Stimulated activated CD8-positive, alpha-beta memory T cell treated with anti-CD3 and anti-CD28 coated beads, Interleukin-7, amount 100 ng/mL, for 1 hour (primary cell): ENCODE measurements at regions not wholly inside any gene's neighbourhood (a gene's known extent, or its start where the extent isn't known, plus 50 kb on each side); places are given as distances from the start of the nearest gene placed in this dataset.
"Not testable (repeated sequence)": the region's sequence is repeated elsewhere in the genome, so short reads cannot be mapped to it uniquely, and the experiment has no call there.

Source experiments
- DNase-seq, 2 donors: peaks; one replicate each; pipeline ENCODE4 v3.0.0-alpha.2; 2020; ENCODE audit warnings: low read depth in 2 of 2

DNA sequence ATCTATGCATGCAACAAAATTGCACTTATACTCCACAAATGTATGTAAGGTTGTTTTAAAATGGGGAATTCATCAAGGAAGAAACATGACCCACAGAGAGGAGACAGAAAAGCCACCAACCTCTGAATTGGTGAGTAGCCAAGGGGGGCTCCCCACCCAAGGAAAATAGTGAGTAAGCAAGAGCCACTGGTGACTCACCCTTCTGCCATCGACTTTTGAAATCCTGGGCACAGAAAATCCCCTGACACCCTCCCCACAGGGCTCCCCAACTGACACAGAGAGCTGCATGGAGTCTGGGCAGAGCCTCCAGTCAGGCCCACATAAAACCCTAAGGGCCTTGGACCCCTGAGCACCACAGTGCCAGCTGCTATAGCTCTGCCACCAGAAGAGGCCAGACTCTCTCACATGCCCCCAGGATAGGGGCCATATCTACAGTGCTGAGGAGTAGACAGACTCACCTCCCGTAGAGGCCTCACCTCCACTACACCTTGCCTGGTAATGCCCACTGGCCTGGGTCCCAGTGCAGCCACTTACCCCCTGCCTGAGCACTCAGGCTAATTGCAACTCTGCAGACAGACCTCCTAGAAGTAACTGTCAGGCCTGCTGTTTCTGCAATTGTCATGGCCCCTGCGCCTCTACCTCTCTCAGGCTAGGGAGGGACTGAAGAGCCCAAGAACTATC lies 244.7 kb upstream of the WSB1 start:
- DNase-seq = no peak

DNA sequence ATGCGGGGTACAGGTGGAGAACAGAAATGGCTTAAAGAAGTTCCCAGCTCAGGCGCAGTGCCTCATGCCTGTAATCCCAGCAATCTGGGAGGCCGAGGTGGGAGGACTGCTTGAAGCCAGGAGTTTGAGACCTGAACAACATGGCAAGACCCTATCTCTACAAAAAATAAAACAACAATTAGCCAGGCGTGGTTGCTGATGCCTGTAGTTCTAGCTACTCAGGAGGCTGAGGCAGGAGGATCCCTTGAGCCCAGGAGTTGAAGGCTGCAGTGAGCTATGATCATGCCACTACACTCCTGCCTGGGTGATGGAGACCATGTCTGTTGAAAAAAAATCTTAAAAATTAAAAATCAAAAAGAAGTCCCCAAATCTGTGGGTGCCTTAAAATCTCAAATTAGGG lies 228.3 kb upstream of the WSB1 start:
- no peak for DNase-seq

DNA sequence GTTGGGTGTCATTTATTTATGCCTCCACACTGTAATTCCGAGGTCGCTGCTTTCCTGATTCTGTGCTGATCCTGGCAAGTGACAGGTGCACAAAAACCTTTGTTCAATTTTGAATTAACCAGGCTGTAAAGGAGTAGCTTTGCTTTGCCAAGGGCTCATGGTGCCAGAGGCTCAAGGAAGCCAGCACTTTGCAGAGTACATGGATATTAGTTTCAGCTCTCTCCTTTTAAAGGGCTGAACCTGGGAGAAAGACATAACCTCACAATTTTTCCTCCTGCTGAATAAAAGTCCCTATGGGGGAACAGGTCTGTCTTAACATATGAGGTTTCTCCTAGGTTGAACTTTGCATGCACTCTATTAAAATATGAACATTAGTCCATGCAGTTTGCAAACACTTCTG lies 227.6 kb upstream of the WSB1 start:
- no peak for DNase-seq

DNA sequence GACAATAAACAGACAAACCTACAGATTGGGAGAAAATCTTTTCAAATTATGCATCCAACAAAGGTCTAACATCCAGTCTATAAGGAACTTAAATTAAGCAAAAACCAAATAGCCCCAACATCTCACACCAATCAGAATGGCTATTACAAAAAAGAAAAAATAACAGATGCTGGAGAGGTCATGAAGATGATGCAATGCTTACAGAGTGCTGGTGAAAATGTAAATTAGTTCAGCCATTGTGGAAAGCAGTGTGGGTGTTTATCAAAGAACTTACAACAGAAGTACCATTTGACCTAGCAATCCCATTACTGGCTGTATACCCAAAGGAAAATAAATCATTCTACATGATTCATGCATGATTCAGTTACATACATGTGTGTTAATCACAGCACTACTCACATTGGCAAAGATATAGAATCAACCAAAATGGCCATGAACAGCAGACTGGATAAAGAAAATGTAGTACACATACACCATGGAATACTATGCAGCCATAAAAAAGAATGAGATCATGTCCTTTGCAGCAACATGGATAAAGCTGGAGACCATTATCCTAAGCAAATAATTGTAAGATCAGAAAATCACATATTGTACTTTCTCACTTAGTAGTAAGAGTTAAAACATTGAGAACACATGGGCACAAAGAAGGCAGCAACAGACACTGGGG lies 223.9 kb upstream of the WSB1 start:
- DNase-seq = no peak

DNA sequence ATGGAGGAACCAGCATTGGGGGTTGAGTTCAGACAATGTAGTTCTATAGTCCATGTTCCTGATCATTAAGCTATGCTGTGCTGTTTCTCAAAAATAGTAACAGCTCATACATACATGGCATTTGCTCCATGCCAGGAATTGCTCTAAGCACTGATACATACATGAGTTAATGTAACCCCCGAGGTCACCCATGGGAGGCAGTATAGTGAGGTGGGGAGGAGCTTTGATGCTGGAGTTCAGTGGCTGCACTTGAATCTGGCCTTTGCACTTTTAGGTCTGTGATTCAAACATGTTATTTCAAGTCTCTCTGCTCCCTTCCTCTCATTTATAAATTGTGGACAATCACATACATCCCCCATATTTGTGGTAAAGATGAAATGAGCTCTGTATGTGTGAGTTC lies 223.1 kb upstream of the WSB1 start:
- DNase-seq = no peak

DNA sequence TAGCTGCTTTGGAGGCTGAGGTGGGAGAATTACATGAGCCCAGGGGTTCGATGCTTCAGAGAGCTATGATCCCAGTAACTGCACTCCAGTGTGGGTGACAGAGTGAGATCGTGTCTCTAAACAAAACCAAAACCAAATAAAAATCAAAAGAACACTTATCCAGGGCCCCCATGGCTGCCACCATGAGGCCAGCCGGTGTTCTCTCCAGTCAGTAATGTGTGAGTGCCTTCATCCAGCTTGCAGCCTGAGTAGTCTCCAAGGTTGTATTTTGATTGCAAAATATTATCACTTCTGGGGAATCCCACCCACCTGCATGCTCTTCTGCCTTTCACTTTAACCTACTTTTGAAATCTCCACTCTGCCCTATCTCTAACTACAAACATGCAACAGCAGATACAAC lies 221.0 kb upstream of the WSB1 start:
- DNase-seq = no peak

DNA sequence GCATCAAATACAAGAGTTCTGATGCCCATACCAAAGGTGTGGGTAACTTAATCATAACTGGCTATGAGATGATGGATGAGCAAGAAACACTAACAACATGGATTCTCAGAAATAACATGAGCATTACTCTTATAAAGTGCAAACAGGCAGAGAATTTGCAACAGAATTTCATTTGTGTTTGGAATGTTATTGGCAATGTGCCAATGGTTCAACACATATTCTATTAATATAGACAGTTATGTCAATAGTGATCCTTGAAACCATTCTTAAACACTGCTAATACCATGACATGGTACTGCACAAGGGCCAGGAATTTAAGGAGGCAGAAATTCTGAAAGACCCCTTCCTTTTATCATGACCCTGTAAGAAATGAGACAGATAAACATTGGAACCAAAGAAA lies 217.1 kb upstream of the WSB1 start:
- DNase-seq = no peak

DNA sequence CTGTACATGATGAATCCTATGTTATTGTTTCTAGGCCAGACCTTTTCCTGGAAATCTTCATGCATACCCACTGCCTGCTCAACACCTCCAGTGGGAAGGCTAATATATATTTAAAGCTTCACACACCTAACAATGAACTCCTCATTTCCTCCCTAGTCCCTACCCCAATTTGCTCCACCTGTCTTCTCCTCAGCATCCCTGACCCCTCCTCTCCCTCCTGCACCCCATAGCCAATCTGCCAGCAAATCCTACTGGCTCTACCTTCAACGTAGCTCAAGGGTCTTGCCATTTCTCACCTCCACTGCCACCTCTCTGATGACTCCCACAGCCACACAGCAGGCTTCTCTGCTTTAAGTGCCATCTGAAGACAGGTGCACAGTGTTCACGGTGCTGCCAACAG lies 215.6 kb upstream of the WSB1 start:
- no peak for DNase-seq

DNA sequence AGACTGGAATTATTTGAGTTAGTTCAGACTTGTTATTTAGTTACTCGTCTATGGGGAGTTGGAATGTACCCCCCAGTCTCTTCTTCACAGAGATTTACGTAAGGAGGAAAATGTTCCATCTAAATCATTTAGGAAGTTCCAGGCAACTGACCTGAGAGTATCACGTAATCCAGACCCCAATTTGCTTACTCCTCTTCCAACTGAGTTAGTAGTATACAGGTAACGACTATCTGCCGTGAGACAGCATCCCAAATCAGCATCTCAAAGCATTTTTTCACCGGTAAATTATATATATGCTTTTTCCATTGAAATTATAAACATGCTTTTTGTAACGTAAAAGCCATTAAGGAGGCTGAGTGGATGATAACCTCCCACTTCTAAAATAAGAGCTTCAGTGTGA lies 214.3 kb upstream of the WSB1 start:
- no peak for DNase-seq

DNA sequence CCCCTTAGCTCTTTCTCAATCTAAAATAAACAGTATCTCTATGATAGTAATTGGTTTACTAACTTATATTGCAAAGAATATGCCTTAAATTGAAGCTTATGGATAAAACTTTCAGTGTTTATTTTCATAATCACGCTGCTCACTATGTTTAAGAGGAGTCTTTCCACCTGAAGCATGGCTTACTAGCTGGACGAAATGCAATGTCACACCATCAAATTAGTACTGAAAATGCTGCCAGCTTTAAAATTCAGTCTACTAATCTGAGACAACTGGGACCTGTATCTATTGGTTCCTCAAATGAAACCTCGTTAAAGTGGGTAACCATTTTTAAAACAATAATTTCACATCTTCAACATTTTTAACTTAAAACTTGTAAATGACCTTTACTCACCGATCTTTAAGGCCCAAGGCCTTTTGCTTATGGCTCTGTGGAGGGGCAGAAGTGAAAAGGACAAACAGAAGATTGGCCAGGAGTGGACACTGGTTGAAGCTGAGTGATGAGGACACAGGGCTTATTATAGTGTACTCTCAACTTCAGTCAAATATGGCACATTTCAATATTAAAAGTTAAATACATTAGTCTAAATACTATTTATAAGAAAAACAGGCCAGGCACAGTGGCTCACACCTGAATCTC lies 212.8 kb upstream of the WSB1 start:
- no peak for DNase-seq

DNA sequence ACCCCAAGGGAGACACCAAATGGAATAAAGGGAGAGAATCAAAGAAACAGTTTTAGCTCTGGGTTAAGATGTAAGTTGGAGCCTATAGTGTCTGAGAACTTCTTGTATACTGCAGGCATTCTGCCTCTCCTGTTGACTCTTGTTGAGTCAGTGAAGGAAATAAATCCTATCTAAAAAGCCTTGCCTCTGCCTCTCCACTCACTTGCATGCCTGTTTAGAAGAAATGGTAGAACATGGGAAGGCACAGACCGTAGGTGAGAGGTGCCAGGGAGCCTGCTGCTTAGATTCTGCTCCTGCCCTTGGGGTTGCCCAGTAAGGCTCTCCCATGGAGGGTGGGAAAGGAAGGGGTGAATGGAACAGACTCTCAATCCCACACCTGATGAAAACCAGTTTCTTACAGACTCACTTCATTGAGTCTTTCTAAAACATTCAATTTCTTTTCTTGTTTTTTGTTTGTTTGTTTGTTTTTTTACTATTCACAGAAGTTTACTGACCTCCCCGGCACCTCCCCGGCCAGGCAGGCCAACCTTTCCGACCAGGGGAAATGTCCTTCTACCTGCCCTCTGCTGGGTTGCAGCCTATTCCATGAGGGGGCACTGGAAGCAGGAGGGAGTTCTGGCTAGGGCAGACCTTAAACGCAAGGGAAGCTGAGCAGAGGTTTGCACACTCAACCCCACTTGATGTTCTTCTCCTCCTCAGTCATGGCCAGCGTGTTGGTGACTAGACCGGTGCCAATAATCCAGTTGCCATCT lies 211.7 kb upstream of the WSB1 start:
- no peak for DNase-seq

DNA sequence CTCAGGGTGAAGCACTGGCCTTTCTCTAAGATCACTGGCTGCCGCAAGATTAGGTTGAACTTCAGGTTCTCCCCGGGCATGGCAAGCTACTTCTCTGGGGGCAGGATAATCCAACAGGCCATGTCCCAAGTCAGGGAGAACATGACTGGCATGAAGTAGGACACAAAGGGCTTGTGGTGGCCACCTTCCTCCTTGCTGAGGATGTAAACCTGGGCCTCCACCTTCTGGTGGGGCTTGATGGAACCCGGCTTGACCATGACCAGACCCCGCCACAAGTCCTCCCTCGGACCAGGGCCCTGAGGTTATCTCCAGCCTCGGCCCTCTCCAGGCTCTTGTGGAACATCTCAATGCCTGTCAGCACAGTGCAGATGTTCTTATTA lies 211.1 kb upstream of the WSB1 start:
- DNase-seq = no peak

DNA sequence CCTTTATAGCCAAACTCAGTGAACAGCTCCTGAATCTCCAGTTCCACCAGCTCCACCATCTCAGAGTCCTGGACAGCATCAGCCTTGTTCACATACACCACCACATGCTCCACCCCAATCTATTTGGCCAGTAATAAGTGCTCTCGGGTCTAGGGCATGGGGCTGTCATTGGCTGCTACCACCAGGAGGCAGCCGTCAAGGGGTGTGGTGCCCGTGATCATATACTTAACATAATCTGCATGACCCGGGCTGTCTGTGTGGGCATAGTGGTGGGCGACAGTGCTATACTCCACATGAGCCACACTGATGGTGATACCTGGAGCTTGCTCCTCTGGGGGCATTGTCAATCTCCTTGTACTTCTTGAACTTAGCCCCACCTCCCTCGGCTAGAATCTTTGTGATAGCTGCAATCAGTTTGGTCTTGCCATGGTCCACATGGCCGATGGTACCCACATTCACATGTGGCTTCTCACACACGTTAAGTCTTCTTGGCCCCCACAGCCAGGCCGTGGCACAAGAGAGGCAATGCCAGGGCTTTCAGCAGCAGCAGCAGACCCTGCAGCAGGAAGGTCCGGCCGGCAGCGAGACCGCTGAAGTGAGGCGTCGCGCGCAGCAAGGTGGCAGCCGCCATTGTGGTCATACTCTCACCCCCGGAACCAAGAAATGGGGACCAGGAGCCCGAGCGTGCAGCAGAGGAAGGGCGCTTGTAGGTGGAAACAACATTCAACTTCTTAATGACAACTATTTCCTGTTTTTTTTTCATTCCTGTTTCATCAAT lies 210.3 kb upstream of the WSB1 start:
- no peak for DNase-seq

DNA sequence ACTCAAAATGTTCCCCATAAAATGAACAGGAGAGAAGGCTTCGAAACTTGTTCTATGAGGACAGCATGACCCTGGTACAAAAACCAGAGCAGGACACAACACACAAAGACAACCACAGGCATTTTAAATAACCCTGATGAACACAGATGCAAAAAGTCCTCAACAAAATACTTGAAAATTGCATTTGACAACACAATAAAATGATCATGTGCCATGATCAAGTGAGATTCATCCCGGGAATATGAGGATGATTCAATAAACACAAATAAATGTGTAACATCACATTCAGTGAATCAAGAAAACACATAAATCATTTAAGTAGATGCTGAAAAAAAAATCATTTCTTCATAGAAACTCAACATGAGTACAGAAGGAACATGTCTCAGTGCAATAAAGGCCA lies 208.4 kb upstream of the WSB1 start:
- no peak for DNase-seq

DNA sequence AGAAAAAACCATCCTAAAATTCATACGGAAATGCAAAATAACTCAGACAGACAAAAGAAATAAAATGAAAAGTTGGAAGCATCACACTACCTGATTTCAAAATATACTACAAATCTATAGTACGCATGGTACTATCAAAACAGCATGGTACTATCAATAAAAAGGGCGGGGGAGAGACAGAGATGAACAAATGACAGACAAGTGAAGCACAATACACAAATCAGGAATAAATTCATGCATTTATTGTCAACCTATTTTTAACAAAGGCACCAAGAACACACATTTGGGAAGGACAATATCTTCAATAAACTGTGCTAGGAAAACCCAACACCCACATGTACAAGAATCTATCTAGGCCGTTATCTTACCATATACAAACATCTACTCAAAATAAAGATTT lies 207.4 kb upstream of the WSB1 start:
- no peak for DNase-seq

DNA sequence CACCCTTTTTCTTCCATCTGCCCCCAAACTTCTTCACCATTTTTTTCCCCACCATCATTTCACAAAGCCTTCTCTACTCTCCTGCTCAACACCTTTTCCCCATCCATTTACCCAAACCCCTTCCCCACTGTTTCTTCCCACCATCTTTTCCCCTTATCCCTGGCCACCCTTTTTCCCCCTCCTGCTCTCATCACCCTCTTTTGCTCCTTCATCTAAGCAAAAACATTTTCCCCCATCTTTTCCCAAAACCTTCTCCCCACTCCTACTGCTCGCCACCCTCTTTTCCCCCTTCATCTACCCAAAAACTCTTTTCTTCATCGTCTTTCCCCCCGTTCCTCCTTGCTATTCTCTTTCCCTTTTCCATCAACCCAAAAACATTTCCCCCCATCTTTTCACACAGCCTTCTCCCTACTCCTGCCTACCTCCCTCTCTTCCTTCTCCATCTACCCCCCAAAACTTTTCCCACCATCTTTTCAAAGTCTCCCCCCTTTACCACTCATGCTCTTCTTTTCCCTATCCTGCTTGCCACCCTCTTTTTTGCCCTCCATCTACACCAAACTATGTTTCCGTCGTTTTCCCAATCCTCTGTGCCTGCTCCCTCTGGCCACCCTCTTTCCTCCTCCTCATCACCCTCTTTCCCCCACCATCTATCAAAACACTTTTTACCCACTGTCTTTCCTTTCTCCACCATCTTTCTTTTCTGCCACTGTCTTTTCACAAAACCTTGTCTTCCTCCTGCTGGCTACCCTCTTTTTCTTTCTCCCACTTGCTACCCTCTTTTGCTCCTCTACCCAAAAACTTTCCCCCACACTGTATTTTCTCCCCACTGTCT lies 205.8 kb upstream of the WSB1 start:
- no peak for DNase-seq

DNA sequence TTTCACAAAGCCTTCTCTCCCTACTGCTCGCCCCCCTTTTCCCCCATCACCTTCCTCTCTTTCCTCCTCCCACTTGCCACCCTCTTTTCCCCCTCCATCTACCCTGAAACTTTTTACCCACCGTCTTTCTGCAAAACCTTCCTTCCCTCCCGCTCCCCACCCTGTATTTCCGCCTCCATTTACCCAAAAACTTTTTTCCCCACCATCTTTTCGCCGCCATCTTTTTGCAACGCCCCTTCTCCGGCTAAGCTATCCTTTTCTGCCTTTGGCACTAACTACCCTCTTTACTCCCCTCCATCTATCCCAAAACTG lies 205.2 kb upstream of the WSB1 start:
- no peak for DNase-seq

DNA sequence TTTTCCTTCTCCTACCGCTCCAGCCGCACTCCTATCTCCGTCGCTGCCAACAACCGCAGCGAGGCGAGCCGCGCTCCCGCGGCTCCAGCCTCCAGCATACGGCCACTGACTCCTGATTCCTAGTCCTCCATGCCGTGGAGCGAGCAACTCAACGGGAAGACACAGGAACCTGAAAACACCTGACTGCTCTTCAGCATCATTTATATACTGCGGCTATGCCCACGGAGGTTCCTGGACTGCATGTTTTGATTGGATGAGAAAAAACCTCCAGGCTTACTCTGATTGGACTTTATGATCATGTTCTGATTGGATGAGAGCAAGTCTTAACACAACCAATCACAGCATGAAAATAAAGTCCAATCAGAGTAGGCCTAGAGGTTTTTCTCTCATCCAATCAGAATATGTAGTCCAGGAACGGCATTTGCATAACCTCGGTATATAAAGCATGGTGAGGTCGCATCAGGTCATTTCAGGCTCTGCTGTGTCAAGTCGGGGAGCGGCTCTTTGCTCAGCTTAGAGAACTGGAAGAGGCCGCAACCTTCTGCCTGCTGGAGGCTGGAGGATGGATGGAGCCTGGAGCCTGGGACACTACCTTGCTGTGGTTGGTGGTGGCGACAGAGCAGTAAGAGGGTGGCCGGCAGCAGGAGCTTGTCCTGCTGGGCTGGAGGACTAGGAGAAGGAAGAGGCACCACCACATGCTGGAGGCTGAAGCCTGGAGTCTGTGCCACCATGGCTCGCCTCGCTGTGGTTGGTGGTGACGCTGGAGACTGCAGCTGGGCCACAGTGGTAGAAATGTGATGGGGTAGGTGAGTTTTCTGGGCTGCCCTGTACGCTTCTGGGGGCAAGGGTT lies 204.6 kb upstream of the WSB1 start:
- not testable (repeated sequence) for DNase-seq

DNA sequence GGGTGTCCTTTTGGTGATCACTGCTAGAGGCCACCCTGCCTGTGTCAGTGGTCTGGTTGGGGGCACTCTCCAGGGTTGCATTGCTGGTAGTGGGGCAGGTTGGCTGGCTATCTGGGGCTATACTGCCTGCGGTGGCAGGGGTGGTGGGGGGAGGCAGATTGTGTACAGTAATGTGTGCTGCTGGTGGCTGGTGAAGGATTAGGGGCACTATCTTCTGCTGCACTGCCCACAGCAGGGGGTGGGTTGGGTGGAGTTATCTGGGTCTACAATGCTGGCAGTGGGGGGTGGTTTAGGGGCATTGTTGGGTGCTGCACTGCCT lies 204.0 kb upstream of the WSB1 start:
- DNase-seq = no peak

DNA sequence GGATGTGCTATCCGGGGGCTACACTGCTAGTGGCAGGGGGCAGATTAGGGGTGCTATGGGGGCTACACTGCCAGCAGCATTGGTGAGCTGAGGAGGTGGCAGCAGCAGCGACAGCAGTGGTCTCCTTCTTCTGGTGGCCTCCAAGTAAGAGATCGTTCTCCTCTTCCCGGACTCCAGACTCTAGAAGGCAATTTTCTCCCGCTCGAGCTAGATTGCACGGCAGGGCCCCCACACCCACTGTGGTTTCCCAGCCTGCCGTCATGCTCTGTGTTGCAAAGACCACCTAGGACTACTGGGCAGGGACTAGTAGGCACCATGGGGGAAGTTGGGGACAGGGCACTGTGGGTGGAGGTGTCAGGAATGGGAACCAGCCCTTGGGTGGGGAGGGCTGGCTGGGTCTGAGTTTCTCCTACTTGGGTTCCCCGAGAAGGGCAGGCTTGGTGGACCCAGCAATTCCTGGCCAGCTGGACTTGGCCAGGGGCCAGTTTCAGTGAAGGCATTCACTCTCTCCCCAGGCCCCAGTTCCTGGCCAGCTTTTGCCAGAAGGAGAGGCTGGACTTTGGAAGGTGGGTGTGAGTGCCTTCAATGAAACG lies 203.4 kb upstream of the WSB1 start:
- DNase-seq = not testable (repeated sequence)
